CD4-positive, alpha-beta T cell treated with Interleukin-6 for 4 hours (primary cell): ENCODE measurements at regions not wholly inside any gene's neighbourhood (a gene's known extent, or its start where the extent isn't known, plus 50 kb on each side); places are given as distances from the start of the nearest gene placed in this dataset.

Experiments used
- DNase-seq: peaks from one replicate; pipeline ENCODE4 v3.0.0-alpha.2; 2020; ENCODE audit warnings: mixed read lengths

DNA sequence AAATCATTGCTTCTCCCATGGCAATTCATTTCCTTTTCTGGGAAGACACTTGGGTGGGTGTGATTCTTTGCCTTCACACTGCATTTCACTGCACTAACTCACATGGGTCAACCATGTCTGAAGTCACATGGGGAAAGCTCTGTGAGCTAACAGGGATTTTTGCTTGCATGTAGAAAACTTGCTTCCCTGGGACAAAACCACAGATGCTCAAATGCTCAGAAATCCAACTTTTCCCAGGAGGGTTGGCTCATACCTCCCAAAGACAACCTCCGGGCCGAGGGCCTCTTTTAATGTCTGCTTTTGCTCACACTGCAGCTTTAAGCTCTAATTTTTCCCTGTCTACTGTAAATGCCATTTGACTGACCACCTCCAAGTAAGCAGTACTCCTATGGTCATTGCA is 1695.2 kb downstream of the STIM2 start:
- DNase-seq: no peak

DNA sequence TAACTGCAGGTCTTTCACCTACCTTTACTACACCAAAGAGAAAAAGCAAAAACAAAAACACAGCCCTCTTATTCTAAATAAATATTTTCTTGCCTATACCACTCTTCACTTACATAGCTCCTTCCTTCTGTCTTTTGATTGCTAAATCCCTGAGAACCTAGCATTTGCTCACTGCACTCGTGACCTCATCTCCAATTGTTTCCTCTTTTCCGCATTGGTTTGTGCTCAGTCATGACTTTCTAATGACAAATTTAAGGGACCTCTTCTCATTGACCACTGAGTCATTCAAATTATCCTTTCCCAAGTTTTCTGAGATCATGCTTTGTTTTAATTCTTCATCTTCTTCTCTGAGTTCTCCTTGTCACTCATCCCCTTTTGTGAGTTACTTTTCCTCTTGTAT is 1697.1 kb downstream of the STIM2 start:
- DNase-seq: no peak

DNA sequence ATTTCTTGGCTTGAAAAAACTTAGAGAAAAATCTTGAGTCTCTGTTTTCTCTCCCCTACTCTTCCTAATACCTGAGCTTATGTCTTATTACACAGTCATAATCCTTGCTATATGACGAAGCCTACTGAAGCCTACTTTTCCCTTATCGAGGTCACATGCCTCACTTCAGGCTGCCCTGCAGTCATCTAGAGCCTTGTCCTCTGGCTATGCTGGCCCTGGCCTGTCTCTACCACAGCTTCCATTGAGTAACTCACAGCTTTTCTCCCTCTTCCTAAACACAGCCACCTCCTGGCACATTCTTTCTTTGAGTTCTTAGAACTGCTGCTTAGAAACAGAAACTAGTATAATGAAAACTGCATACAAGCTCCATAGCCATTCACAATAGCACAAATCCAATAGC is 1698.3 kb downstream of the STIM2 start:
- DNase-seq: no peak

DNA sequence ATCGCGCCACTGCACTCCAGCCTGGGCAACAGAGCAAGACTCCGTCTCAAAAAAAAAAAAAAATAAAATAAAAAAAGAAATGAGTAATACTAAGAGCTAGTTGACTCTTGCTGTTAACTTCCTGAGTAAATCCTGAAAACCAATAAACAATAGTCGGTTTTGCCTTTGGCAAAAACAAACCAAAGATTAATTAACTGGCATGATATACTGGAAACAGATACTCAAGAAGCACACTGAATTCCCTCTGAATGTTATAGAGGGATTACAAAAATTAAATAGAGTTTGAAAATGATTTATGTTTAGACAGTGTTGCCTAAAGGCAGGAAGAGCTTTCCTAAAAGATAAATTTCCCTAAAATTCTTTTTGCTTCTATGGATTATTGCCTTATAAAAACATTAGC is 1702.3 kb downstream of the STIM2 start:
- no peak for DNase-seq

DNA sequence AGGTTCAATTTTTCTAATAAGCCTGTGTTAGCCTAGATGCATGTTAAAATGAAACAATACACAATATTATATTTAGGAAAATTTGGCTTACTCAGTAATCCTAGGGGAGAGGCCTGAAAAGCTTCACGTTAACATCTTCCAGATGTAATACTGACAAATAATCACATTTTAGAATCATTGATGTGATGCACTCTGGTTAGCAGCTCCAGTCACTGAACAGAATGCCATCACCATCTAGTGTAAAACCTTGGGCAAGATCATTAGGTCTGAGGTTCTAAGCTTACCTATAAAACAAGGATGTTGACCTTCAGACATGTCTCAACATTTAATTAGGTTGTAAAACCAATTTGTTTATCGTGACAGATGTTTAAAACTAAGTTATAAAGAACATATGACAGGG is 1704.8 kb downstream of the STIM2 start:
- no peak for DNase-seq

DNA sequence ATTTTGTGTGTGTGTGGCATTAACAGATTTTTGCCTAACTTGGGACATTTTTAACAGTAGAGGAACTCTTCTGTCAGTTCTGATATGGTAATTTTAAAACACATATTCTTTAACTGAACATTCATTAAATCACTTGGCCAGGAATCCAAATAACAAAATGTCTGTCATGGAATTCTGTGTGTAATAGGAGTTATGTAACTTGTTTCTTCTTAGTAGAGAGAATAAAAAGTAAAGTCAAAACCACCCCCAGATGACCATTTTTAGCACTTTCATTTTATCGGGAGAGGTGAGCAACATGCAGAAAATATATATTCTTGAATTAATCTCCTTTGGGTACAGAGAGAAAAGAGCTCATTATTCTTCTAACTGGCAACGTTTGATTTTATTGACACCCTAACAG is 1740.3 kb downstream of the STIM2 start:
- no peak for DNase-seq

DNA sequence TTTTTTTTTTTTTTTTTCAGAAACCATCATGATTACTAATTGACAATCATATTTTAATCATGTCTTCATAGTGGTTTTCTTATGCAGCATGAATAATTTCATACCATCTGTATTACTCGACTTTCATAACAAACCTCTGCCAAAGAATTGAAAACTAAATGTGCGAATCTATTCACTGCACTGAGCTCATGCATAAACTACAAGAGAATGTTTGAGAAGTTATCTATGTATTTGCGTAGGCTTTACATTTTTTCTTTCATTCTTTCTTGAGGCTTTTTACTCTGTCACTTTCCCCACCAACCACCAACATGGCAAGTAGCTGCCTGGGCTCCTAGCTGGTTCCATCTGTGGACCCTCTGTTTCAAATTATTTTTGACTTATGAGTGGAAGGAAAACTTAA is 1761.0 kb downstream of the STIM2 start:
- DNase-seq: no peak

DNA sequence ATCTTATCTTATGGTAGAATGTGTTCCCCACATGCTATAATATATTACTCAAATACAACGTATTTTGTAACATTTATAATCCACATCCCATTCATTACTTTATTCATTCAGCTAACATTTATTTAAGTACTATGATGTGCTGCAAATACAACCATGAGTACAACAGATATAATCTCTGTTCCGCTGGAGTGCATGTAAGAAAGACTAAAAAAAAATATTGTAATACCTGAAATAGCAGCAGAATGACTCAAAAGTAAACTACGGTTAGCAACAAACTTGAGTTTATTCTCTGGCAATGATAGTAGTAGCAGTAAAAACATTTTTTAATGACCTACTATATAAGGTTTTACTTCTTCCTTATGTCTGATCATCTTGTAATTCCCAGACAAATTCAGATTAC is 1776.3 kb downstream of the STIM2 start:
- DNase-seq: no peak

DNA sequence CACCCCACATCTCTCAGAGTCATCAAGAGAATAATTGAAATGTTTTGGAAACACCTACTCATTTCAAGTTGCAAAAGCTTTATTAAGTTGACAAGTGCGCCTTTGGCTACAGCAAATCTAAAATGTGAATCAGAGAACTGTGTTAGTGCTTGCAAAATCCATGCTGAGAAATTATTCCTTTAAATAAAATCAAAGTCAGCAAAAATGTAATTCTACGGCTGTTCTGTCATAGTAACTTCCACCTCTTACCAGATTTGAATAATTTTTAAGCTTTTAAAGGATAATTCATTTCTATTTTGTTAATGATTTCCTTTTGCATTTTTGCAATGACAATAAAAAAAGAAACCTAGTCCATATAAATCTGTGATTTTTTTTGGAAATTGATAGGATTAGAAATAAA is 1779.1 kb downstream of the STIM2 start:
- no peak for DNase-seq

DNA sequence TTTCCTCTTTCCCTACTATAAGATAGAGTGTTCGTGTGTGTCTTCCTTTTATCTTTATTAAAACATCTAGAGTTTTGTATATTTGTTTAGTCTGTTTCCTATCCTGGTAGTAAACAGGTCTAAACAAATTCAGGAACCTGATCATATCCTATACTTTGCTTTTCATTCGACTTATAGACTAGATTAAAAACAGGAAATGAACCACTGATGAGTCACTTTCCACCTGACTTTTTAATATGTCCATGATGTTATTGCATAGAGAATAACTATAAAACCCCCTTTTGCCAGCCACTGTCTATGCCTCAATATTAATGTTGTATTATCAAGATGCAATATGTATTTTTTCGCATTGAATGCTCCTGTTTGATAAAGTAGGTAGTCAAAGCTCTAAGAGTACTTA is 1794.0 kb downstream of the STIM2 start:
- no peak for DNase-seq

DNA sequence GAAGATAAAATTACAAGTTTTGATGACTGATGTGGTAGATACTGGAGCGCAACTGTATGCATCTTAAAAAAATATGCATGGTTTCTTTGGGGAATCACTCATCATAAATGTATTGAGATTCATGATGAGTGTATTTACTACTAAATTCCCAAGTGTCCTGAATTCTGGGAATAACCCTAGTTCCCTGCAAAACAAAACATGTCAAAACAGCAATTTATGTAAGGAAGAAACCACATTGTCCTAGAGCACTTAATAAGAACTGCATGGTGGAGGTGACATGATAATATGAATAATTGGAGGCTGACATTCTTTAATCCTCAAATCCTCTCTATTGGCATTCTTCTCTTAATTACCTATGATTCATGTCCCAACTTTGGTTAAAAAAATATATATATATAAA is 1804.7 kb downstream of the STIM2 start:
- no peak for DNase-seq

DNA sequence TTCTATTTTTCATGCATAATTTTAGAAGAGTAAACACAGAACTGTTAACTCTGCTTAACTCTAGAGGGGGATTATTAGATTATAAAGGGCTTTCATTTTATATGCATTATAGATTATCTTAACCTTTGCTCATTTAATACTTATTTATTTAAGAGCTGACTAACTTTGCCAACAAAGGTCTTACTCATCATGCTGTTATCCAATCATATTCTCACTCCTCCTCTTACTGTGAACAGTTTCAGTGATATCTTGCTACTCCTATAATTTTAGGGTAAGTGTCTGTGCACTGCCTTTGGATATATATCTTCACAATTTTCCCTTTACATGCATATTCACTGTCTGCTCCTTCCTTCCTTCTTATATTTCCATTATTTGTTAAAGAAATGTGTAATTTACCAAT is 1814.9 kb downstream of the STIM2 start:
- no peak for DNase-seq

DNA sequence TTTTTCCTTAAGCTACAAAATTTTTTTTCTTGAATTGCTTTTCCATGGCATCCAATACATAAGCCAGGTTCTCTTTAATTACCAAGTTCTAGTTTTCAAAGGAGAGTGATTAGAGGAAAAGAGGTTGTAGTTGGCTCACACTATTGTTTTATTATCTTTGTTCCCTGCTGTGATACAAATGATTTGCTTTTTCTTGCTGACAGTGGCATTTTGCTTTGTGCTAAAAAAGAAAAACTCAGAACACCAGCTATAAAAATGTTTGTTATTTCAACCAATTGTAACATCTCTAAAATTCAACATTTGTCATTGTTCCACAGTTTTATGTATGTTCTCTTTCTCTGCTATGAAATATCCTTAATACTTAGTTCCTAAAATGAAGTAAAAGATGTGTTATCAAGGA is 1817.2 kb downstream of the STIM2 start:
- no peak for DNase-seq

DNA sequence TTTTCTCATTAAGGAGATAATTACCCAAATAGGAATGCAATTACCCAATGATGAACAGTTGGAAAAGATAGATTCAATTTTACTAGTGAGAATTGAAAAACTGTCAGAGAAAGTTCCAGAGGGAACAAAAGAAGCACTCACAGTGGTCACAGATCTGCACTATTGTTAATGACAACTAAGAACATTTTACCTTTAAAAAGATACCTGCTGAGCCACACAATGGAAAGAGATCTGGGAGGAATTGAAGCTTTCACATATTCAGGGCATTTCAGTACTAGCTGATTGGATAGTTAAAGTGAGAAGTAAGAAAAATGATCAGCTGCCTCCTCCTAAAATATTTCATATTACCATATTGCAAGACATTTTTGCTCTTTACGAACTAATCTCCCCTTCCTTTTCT is 1822.2 kb downstream of the STIM2 start:
- DNase-seq: no peak

DNA sequence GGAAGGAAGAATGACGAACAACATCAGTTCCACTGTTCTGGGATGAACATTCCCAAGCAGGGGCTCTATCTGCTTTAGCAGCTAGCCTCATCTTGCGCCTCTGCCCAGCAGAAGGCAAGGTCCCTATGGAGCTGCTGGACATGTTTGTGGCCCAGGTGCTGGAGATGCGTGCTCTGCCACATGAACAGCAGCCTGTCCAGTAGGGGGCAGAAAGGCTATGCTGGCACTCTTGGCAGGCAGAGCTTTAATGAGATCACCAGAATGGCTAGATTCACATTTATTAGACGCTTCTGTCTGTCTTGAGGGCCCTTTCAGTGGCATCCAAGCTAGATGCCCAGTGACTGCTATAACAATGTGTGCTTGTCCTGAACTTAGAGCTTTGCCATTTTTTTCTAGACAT is 1826.0 kb downstream of the STIM2 start:
- no peak for DNase-seq

DNA sequence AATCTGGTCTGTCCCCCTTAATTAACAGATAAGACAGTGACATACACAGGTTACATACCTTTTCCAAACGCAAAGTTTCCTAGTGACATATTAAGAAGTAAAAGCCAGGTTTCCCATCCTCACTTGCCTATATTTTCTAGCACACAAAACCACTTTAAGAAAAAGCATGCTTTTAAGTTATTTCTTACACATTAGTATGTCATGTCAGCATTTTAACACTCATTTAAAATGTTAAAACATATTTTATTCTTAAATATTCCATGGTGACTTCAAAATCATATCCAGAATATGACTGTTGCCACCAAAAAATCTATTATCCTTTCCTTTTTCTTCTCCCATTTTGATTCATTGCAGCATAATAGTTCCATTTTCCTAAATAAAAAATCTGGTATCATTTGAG is 1830.2 kb downstream of the STIM2 start:
- DNase-seq: no peak

DNA sequence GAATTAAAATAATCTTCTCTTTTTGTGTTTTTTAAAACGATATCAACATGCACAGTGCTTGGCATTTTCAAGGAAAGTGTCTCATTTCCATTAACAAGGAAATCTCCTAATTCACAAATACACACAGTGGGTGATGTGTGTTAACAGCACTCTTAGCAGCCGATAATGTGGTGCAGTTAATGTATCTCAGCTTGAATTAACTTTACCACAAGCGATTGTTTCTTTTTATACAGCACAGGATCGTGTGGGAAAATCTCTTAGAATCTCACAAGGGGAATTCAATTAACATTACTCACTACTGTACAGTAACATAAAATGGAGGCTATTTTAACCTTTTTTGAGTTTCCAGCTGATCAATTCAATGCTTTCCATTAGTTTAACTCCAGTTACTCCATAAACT is 1841.9 kb downstream of the STIM2 start:
- DNase-seq: no peak

DNA sequence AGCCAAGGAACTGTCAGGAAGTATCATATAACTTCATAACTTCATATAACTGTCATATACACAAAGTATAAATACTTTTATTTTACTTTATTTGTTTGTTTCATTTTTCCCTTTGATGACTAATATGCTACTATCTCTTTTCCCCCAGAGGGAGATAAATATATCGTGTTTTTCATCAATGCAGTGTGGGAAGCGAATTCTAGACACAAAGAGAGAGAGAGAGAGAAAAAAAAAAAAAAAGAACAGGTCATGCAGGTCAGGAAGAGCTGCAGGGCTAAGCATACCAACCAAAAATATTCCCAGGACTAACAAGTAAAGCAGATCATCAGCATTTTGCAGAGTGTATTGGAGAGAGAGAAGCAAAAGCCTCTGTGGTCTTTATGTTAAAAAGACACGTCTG is 1849.2 kb downstream of the STIM2 start:
- DNase-seq: no peak

DNA sequence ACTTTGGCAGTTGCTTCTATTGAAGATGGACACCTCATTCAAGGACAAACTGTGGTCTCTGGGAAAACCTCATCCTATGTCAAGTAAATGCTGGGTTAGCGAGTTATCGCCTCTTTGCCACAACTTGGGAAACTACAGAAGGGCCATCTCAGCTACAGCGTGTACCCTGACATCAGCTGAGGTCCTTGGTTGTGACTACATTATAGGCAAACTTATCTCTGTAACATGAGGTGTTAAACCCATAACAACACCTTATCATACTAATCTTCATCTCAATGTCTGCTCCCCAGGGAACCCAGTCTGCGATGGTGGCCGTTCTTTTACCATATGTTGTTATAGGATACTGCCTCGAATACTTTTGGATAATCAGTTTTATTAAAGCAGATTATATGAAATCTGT is 1862.7 kb downstream of the STIM2 start:
- no peak for DNase-seq

DNA sequence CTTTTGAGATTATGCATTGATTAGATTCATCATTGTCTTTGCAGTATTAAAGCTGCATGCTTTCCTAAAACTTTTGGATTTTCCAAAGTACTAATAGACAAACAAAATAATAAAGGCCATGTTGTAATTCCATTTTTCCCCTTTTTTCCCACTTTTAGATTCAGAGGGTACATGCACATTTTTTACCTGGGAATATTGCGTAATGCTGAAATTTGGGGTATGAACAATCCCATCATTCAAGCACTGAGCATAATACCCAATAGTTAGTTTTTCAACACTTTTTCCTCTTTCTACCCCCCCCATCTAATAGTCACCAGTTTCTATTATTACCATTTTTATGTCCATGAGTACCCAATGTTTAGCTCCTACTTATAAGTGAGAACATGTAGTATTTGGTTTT is 1863.6 kb downstream of the STIM2 start:
- no peak for DNase-seq

DNA sequence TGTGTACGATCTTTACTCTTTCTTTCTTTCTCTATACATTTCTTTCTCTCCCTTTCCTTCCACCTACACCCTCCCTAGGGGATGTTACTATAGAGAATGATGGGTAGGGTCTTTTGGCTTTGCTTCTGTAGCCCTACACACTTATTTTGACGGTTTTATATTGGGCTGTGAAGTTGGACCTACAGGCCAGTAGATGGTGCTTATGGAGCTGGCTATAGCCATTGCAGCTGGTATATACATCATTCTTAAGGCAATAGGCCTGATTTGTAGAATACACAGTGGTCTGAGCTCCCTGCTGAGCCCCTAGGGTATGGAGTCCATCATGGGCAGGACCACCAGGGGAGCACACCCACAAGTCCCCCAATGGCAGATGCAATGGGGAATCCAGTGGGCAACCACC is 1869.7 kb downstream of the STIM2 start:
- DNase-seq: no peak

DNA sequence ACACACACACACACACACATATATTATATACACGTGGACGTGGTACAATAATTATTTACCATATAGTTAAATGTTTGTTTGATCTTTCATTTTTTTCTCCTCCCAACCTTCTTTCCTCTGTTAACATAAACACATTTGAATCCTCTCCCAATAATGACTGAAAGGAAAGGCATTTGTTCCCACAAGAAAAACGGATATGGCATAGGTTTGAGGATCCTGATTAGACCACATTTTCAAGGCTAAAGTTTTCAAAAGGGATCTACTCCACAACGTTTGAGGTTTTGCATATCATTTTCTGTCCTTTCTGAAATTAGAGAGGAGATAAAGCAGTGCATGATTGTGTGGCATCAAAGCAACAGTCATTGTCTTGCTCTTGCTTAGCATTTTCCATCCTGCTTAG is 1883.4 kb downstream of the STIM2 start:
- no peak for DNase-seq

DNA sequence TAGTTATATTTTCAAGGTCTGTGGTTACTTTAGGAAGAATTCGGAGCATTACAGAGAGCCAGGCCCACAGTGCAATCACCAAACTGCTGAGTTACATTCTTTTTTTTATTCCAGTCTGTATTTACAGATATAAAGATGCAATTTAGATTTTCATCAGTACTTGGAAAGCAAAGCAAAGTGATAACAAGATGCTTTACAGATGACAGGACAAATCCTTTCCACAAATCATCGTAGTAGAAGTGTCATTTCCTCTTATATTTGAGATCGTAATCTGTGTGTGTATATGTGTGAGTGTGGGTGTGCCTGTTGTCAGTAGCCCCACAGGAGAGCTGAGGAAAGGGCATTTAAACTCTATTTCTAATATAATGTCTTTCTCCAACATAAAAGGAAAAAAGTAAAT is 1893.7 kb downstream of the STIM2 start:
- no peak for DNase-seq

DNA sequence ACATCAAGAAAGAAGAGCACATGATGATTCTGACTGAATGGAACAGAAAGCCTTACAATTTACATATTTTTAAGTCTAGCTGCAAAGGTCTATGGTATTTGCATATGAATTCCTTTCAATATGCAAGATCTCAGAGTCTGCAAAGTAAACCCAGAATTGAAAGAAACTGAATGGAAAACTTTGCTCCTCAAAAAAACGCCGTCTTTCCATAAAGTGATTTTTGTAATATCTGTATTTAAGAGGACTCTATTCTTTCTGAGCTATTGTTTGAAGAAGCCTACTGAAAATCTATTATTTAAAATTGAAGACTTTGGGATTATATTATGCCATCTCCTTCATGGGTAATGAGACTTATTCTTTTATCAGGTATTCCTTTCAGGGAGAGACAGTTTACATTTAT is 1894.4 kb downstream of the STIM2 start:
- DNase-seq: no peak

DNA sequence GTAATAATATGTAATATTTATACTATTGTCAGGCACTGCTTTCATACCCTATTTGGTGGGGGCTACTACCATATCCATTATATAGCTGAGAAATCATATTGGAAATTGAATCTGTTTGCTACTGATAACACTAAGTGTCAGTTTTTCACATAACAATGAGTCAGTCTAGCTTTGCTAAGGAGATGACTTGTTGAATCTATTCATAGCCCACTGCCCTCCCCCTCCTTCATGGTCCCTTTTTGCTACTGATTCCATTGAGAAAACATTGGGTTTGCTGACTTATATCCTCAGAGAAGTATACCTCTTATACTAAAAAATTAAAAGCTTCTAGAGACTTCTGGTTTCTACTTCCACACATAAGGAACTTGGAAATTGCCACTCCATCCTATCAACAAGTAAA is 1898.4 kb downstream of the STIM2 start:
- DNase-seq: no peak

DNA sequence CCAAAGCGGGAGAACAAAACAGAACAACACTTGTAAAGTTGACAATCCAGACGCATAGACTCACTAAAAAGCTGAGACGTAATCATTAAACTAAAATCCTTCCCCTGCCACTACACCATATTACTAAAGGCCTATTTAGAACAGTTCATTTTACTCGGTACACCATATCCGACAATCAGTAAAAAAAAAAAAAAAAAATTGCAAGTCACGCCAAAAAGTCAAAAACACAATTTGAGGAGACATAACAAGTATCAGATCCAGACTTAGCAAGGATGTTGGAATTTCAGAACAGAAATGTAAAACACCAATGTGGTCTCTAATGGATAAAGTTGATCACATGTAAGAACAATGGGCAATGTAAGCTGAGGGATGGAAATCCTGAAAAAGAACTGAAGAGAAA is 1899.4 kb downstream of the STIM2 start:
- DNase-seq: no peak

DNA sequence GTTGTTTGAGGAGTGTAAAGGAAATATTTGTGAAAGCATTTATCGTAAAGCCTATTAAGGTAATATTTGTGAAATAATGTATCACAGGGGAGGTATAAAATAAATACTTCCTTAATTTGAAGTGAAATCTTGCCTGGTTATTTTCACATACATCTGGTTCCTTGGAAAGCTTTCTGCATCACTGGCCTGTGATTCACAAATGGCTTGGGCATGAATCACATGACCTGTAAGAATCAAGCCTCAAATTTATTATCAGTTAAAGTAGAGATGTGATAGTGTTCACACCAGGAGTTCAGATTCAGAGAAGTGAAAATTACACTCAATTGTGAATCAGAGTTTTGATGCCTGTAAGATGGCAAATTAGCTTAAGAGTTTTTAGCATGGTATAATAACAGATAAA is 1911.4 kb downstream of the STIM2 start:
- no peak for DNase-seq
